GM10248 (cell line): ENCODE measurements at regions not wholly inside any gene's neighbourhood (a gene's known extent, or its start where the extent isn't known, plus 50 kb on each side); places are given as distances from the start of the nearest gene placed in this dataset.
"Not testable (repeated sequence)": the region's sequence is repeated elsewhere in the genome, so short reads cannot be mapped to it uniquely, and the experiment has no call there.

Source experiments
- CTCF ChIA-PET: fragments of 300-600 bp; sonication (Branson Sonifier 250); formaldehyde crosslinking; extraction: SDS; loops from one replicate; lab custom pipeline; 2021; ENCODE audit warnings: antibody characterized with exemption; lab: Yijun Ruan, JAX
- POLR2A ChIA-PET: fragments of 350-650 bp; sonication (Branson Sonifier 250); formaldehyde crosslinking; extraction: SDS; loops from one replicate; lab custom pipeline; 2020; ENCODE audit warnings: antibody characterized with exemption; lab: Yijun Ruan, JAX
- DNase-seq: peaks from one replicate; pipeline ENCODE4 v3.0.0; 2012; ENCODE audit errors: extremely low spot score
- CTCF ChIP-seq: IDR thresholded peaks from 2 replicates; pipeline ENCODE4 v1.5.1; 2012; ENCODE audit warnings: mild to moderate bottlenecking, low read depth; ENCODE audit errors: extremely low read depth, missing control alignments, control extremely low read depth

GRCh38 chr9:135173066-135173465 lies 85.6 kb downstream of the OLFM1 start:
- POLR2A ChIA-PET: no interaction called here
- TF ChIP-seq CTCF: no peak
- CTCF ChIA-PET: no interaction called here
- DNase-seq: no peak

GRCh38 chr9:135174248-135174647 lies 86.8 kb downstream of the OLFM1 start:
- ChIA-PET CTCF (interaction anchor here (1.1 kb wide), 1 partner anchor 20 kb away, joined by 3 read pairs; no protein-coding TSS in a partner anchor), POLR2A (no interaction called here)
- no peak for DNase-seq
- TF ChIP-seq CTCF: no peak

- ChIA-PET POLR2A (no interaction called here), CTCF (interaction anchor here (1.1 kb wide), 1 partner anchor 21 kb away, joined by 3 read pairs; no protein-coding TSS in a partner anchor)
- no peak for DNase-seq
- no peak for TF ChIP-seq CTCF
Observed at GRCh38 chr9:135174981-135175380, 87.5 kb downstream of the OLFM1 start.

GRCh38 chr9:135176284-135176683 lies 88.8 kb downstream of the OLFM1 start:
- CTCF ChIA-PET: no interaction called here
- no peak for DNase-seq
- no peak for TF ChIP-seq CTCF
- POLR2A ChIA-PET: no interaction called here

GRCh38 chr9:135177562-135177961 lies 90.1 kb downstream of the OLFM1 start:
- DNase-seq, CTCF ChIA-PET, POLR2A ChIA-PET: not testable (repeated sequence)

GRCh38 chr9:135178498-135178897 lies 91.0 kb downstream of the OLFM1 start:
- DNase-seq: no peak
- no peak for TF ChIP-seq CTCF
- ChIA-PET POLR2A (no interaction called here), CTCF (interaction anchor here (1.0 kb wide), 1 partner anchor 19 kb away, joined by 3 read pairs; no protein-coding TSS in a partner anchor)

GRCh38 chr9:135179041-135179440 lies 91.6 kb downstream of the OLFM1 start:
- DNase-seq: no peak
- no peak for TF ChIP-seq CTCF
- ChIA-PET CTCF (interaction anchor here (1.0 kb wide), 1 partner anchor 20 kb away, joined by 3 read pairs; no protein-coding TSS in a partner anchor), POLR2A (no interaction called here)
